GM19324 (cell line): ENCODE measurements at regions not wholly inside any gene's neighbourhood (a gene's known extent, or its start where the extent isn't known, plus 50 kb on each side); places are given as distances from the start of the nearest gene placed in this dataset.
"Not testable (repeated sequence)": the region's sequence is repeated elsewhere in the genome, so short reads cannot be mapped to it uniquely, and the experiment has no call there.

Experiments
- ATAC-seq: cut with Tn5 transposase; IDR thresholded peaks from one replicate; pipeline ENCODE4 v1.9.1; 2021; ENCODE audit warnings: mild to moderate bottlenecking, moderate library complexity; ENCODE audit not compliant: unreplicated experiment, low FRiP score

GRCh38 chr5:74465724-74466123 lies 174.8 kb downstream of the ENC1 start:
- no peak for ATAC-seq

- no peak for ATAC-seq
Observed at GRCh38 chr5:74464512-74465209, 175.9 kb downstream of the ENC1 start.

- ATAC-seq: no peak
Observed at GRCh38 chr5:74462356-74462755, 178.2 kb downstream of the ENC1 start.

GRCh38 chr5:74461251-74461650 lies 179.3 kb downstream of the ENC1 start:
- ATAC-seq: no peak

GRCh38 chr5:74460694-74461093 lies 179.8 kb downstream of the ENC1 start:
- ATAC-seq: no peak

GRCh38 chr5:74459984-74460383 lies 180.5 kb downstream of the ENC1 start:
- ATAC-seq: no peak

GRCh38 chr5:74457876-74458275 lies 182.7 kb downstream of the ENC1 start:
- ATAC-seq: no peak

GRCh38 chr5:74454263-74455030 lies 186.1 kb downstream of the ENC1 start:
- ATAC-seq: no peak

- no peak for ATAC-seq
Observed at GRCh38 chr5:74452856-74453255, 187.7 kb downstream of the ENC1 start.

- no peak for ATAC-seq
Observed at GRCh38 chr5:74450095-74450494, 190.4 kb downstream of the ENC1 start.

- no peak for ATAC-seq
Observed at GRCh38 chr5:74446725-74447241, 193.7 kb downstream of the ENC1 start.

- ATAC-seq: no peak
Observed at GRCh38 chr5:74442466-74442865, 198.1 kb downstream of the ENC1 start.

- no peak for ATAC-seq
Observed at GRCh38 chr5:74441616-74442015, 198.9 kb downstream of the ENC1 start.

- no peak for ATAC-seq
Observed at GRCh38 chr5:74440341-74440740, 200.2 kb downstream of the ENC1 start.

GRCh38 chr5:74437870-74438269 lies 202.7 kb downstream of the ENC1 start:
- not testable (repeated sequence) for ATAC-seq

GRCh38 chr5:74433896-74434829 lies 206.4 kb downstream of the ENC1 start:
- no peak for ATAC-seq

GRCh38 chr5:74433255-74433895 lies 207.2 kb downstream of the ENC1 start:
- ATAC-seq: no peak

GRCh38 chr5:74432721-74433120 lies 207.8 kb downstream of the ENC1 start:
- ATAC-seq: no peak

GRCh38 chr5:74432216-74432615 lies 208.3 kb downstream of the ENC1 start:
- ATAC-seq: no peak

- no peak for ATAC-seq
Observed at GRCh38 chr5:74431290-74431669, 209.2 kb downstream of the ENC1 start.
